K562 (cell line): ENCODE measurements at regions not wholly inside any gene's neighbourhood (a gene's known extent, or its start where the extent isn't known, plus 50 kb on each side); places are given as distances from the start of the nearest gene placed in this dataset.

Experiments
- GABPA ChIP-seq: fragments of 200-800 bp; sonication (Bioruptor generic); conservative IDR thresholded peaks from 2 replicates; pipeline ENCODE4 v1.6.1; 2016; ENCODE audit warnings: low read depth, missing genetic modification characterization, missing compliant biosample characterization
- ILK ChIP-seq: fragments of 450-650 bp; IDR thresholded peaks from 2 replicates; pipeline ENCODE4 v1.6.1; 2016; ENCODE audit warnings: missing genetic modification characterization, low read depth, mild to moderate bottlenecking, missing compliant biosample characterization, moderate library complexity, borderline replicate concordance
- JUNB ChIP-seq: fragments of 450-650 bp; formaldehyde crosslinking; conservative IDR thresholded peaks from 2 replicates; pipeline ENCODE4 v1.4.0; 2020; ENCODE audit warnings: mild to moderate bottlenecking
- NR1H2 ChIP-seq: sonication (generic); formaldehyde crosslinking; IDR thresholded peaks from 2 replicates; pipeline ENCODE4 v1.4.0; 2020; ENCODE audit warnings: mild to moderate bottlenecking, missing genetic modification reagents
- POLR2AphosphoS5 ChIP-seq: IDR thresholded peaks from 2 replicates; pipeline ENCODE4 v1.6.1; 2011; ENCODE audit warnings: mild to moderate bottlenecking, low read depth, low read length, moderate library complexity; ENCODE audit not compliant: control insufficient read depth, insufficient read depth
- ZNF263 ChIP-seq: sonication (generic); formaldehyde crosslinking; IDR thresholded peaks from 2 replicates; pipeline ENCODE4 v1.8.0; 2022; ENCODE audit warnings: mild to moderate bottlenecking, missing genetic modification reagents, borderline replicate concordance
- TF ChIP-seq, protein P1 (sequence below): fragments of 450-650 bp; IDR thresholded peaks from 2 replicates; pipeline ENCODE4 v1.6.1; 2017; ENCODE audit warnings: antibody characterized with exemption, mild to moderate bottlenecking
- TF ChIP-seq, protein P2 (sequence below), 2 experiments: fragments of 450-650 bp in 1 of 2; IDR thresholded peaks; 2 replicates each; pipeline ENCODE4 v1.6.1; 2011 to 2017; ENCODE audit warnings: low read depth in 2 of 2, antibody characterized with exemption in 1 of 2, borderline replicate concordance in 1 of 2, low read length in 1 of 2, mild to moderate bottlenecking in 1 of 2, mixed read lengths in 1 of 2; ENCODE audit not compliant: control insufficient read depth in 1 of 2

GRCh38 chr6:93751969-93752368, 332.6 kb upstream of the EPHA7 start:
- TF ChIP-seq, protein P1, sequence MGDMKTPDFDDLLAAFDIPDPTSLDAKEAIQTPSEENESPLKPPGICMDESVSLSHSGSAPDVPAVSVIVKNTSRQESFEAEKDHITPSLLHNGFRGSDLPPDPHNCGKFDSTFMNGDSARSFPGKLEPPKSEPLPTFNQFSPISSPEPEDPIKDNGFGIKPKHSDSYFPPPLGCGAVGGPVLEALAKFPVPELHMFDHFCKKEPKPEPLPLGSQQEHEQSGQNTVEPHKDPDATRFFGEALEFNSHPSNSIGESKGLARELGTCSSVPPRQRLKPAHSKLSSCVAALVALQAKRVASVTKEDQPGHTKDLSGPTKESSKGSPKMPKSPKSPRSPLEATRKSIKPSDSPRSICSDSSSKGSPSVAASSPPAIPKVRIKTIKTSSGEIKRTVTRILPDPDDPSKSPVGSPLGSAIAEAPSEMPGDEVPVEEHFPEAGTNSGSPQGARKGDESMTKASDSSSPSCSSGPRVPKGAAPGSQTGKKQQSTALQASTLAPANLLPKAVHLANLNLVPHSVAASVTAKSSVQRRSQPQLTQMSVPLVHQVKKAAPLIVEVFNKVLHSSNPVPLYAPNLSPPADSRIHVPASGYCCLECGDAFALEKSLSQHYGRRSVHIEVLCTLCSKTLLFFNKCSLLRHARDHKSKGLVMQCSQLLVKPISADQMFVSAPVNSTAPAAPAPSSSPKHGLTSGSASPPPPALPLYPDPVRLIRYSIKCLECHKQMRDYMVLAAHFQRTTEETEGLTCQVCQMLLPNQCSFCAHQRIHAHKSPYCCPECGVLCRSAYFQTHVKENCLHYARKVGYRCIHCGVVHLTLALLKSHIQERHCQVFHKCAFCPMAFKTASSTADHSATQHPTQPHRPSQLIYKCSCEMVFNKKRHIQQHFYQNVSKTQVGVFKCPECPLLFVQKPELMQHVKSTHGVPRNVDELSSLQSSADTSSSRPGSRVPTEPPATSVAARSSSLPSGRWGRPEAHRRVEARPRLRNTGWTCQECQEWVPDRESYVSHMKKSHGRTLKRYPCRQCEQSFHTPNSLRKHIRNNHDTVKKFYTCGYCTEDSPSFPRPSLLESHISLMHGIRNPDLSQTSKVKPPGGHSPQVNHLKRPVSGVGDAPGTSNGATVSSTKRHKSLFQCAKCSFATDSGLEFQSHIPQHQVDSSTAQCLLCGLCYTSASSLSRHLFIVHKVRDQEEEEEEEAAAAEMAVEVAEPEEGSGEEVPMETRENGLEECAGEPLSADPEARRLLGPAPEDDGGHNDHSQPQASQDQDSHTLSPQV, result no peak
- TF ChIP-seq ILK, result no peak
- no peak for TF ChIP-seq GABPA (tag)
- no peak for TF ChIP-seq JUNB (CRISPR knock-in tag)
- no peak for TF ChIP-seq ZNF263
- TF ChIP-seq POLR2AphosphoS5, result no peak
- TF ChIP-seq, protein P2, sequence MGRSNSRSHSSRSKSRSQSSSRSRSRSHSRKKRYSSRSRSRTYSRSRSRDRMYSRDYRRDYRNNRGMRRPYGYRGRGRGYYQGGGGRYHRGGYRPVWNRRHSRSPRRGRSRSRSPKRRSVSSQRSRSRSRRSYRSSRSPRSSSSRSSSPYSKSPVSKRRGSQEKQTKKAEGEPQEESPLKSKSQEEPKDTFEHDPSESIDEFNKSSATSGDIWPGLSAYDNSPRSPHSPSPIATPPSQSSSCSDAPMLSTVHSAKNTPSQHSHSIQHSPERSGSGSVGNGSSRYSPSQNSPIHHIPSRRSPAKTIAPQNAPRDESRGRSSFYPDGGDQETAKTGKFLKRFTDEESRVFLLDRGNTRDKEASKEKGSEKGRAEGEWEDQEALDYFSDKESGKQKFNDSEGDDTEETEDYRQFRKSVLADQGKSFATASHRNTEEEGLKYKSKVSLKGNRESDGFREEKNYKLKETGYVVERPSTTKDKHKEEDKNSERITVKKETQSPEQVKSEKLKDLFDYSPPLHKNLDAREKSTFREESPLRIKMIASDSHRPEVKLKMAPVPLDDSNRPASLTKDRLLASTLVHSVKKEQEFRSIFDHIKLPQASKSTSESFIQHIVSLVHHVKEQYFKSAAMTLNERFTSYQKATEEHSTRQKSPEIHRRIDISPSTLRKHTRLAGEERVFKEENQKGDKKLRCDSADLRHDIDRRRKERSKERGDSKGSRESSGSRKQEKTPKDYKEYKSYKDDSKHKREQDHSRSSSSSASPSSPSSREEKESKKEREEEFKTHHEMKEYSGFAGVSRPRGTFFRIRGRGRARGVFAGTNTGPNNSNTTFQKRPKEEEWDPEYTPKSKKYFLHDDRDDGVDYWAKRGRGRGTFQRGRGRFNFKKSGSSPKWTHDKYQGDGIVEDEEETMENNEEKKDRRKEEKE (IDR thresholded peaks at IDR 0.05; ENCODE audit: borderline replicate concordance in 1 of 2, control insufficient read depth in 1 of 2, low read depth in 2 of 2, low read length in 1 of 2), result no peak
- TF ChIP-seq NR1H2 (CRISPR knock-in tag), result no peak
